Tibial nerve (tissue), 4 donors: ENCODE measurements at regions not wholly inside any gene's neighbourhood (a gene's known extent, or its start where the extent isn't known, plus 50 kb on each side); places are given as distances from the start of the nearest gene placed in this dataset.

Source experiments
- EP300 ChIP-seq, 2 donors: sonication (generic); formaldehyde crosslinking; IDR thresholded peaks; one replicate each; pipeline ENCODE4 v1.6.1; 2017; ENCODE audit warnings: antibody characterized with exemption in 2 of 2, mild to moderate bottlenecking in 1 of 2
- TF ChIP-seq, protein P1 (sequence below), 5 experiments: fragments of 200-600 bp in 3 of 5; fragments of 450-650 bp in 2 of 5; sonication (generic) in 3 of 5; IDR thresholded peaks; one replicate each; pipeline ENCODE4 v1.5.1; 2016 to 2019; ENCODE audit warnings: antibody characterized with exemption in 5 of 5, mild to moderate bottlenecking in 3 of 5, moderate library complexity in 2 of 5

DNA sequence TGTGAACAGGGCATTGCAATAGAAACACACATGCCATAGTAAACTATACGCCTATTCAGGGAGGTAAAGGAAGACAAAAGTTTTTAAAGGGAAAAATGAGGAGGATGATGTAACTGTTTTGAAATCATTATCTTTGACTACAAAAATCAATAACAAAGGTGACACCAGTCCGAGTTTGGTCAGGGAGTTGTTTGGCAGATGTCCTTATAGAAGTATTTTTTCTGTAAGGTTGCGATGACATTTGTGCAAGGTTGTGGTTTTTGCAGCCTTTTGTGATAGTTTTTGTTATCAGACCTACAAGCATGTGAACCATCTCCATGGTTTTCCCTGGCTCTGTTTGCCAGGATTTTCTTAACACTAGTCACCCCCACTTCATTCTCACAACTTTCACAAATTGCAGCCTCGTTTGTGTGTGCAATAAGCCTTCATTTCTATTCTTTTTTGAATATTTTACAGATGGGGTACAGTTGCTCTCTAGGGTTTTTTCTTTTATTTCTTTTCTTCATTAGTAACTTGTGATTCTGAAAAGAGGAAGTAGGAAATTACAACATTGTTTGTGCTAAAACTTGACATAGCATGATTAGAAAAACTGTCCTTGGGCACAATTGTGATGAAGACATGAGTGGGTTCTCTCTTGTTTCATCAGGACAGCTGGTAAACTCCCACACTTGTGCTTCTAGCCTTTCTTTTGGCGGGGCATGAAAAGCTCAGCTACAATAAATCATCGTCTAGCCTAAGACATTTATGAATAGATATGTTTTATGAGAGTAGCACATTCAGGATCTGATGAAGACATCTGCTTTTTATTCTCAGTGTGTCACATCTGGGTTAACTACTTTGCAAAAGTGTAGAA is 60.2 kb upstream of the PNPLA4 start:
- TF ChIP-seq, protein P1, sequence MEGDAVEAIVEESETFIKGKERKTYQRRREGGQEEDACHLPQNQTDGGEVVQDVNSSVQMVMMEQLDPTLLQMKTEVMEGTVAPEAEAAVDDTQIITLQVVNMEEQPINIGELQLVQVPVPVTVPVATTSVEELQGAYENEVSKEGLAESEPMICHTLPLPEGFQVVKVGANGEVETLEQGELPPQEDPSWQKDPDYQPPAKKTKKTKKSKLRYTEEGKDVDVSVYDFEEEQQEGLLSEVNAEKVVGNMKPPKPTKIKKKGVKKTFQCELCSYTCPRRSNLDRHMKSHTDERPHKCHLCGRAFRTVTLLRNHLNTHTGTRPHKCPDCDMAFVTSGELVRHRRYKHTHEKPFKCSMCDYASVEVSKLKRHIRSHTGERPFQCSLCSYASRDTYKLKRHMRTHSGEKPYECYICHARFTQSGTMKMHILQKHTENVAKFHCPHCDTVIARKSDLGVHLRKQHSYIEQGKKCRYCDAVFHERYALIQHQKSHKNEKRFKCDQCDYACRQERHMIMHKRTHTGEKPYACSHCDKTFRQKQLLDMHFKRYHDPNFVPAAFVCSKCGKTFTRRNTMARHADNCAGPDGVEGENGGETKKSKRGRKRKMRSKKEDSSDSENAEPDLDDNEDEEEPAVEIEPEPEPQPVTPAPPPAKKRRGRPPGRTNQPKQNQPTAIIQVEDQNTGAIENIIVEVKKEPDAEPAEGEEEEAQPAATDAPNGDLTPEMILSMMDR (IDR thresholded peaks at IDR 0.05) = no peak
- TF ChIP-seq EP300 (IDR thresholded peaks at IDR 0.05) = no peak
